Hepatocyte (in vitro differentiated cells): ENCODE measurements at regions not wholly inside any gene's neighbourhood (a gene's known extent, or its start where the extent isn't known, plus 50 kb on each side); places are given as distances from the start of the nearest gene placed in this dataset.

Source experiments
- DNase-seq: peaks from one replicate; pipeline ENCODE4 v3.0.0-alpha.2; 2016; ENCODE audit warnings: low spot score
- H2AFZ ChIP-seq: fragments of 200-600 bp; sonication (generic); 2 replicates; pipeline ENCODE4 v1.6.0; 2016; ENCODE audit warnings: antibody characterized with exemption, mild to moderate bottlenecking
- H3K27ac ChIP-seq: fragments of 200-600 bp; sonication (generic); 2 replicates; pipeline ENCODE4 v1.5.1; 2016; ENCODE audit warnings: mild to moderate bottlenecking
- H3K27me3 ChIP-seq: fragments of 200-600 bp; sonication (generic); 2 replicates; pipeline ENCODE4 v1.6.1; 2016
- H3K36me3 ChIP-seq: fragments of 200-600 bp; sonication (generic); replicated peaks from 2 replicates; pipeline ENCODE4 v1.5.1; 2016; ENCODE audit warnings: low read depth; ENCODE audit not compliant: insufficient read depth
- H3K4me1 ChIP-seq: fragments of 200-600 bp; sonication (generic); 2 replicates; pipeline ENCODE4 v1.5.1; 2016; ENCODE audit warnings: mild to moderate bottlenecking, moderate library complexity; ENCODE audit not compliant: insufficient read depth
- H3K4me2 ChIP-seq: fragments of 200-600 bp; sonication (generic); 2 replicates; pipeline ENCODE4 v1.6.0; 2016
- H3K4me3 ChIP-seq: fragments of 200-600 bp; sonication (generic); 2 replicates; pipeline ENCODE4 v1.5.1; 2016; ENCODE audit warnings: mild to moderate bottlenecking
- H3K79me2 ChIP-seq: fragments of 200-600 bp; sonication (generic); 2 replicates; pipeline ENCODE4 v1.6.0; 2017; ENCODE audit warnings: mild to moderate bottlenecking
- H3K9me2 ChIP-seq: fragments of 200-600 bp; sonication (generic); replicated peaks from 2 replicates; pipeline ENCODE4 v1.6.0; 2017; ENCODE audit warnings: mild to moderate bottlenecking; ENCODE audit not compliant: insufficient read depth
- H3K9me3 ChIP-seq: fragments of 200-600 bp; sonication (generic); 2 replicates; pipeline ENCODE4 v1.5.1; 2016; ENCODE audit warnings: low read depth, mild to moderate bottlenecking
- H4K20me1 ChIP-seq: fragments of 200-600 bp; sonication (generic); 2 replicates; pipeline ENCODE4 v1.6.0; 2016; ENCODE audit warnings: mild to moderate bottlenecking; ENCODE audit not compliant: insufficient read depth, poor library complexity, severe bottlenecking
- EZH2 ChIP-seq: fragments of 200-600 bp; sonication (generic); IDR thresholded peaks from 2 replicates; pipeline ENCODE4 v1.6.1; 2016; ENCODE audit warnings: antibody characterized with exemption, mild to moderate bottlenecking, borderline replicate concordance
- EZH2phosphoT487 ChIP-seq: fragments of 200-600 bp; sonication (generic); IDR thresholded peaks from one replicate; pipeline ENCODE4 v1.6.1; 2018; ENCODE audit warnings: antibody characterized with exemption, mild to moderate bottlenecking, low read depth, moderate library complexity; ENCODE audit not compliant: unreplicated experiment, severe bottlenecking
- WGBS: methylation state at CpG from one replicate; pipeline ENCODE4 v1.1.6; 2016; ENCODE audit warnings: low lambda C conversion rate; ENCODE audit errors: missing lambda C conversion rate; 5-methylcytosine and 5-hydroxymethylcytosine counted together
- TF ChIP-seq, protein P1 (sequence below): fragments of 200-600 bp; sonication (generic); IDR thresholded peaks from 2 replicates; pipeline ENCODE4 v1.5.1; 2016; ENCODE audit warnings: antibody characterized with exemption, mild to moderate bottlenecking; ENCODE audit not compliant: poor library complexity

DNA sequence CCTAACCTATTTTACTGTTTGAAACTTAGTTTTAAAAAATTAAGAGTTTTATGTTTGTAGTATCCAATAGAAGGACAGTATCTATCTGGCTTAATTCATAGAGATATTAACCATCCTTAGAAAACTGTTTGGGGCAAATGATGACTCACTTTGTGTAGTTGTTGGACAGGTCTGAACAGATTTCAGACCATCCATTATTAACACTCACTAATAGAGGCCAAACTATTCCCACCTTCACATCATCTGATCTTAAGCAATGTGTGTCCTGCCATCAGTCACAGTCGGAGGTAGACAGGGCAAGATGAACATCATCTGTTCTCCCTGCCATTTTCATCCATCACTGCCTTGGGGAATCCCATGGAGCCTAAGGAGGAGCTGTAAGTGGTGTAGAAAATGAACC, 164.6 kb upstream of the DCC start:
- Histone ChIP-seq H3K27me3 (no peaks in the 10 kb centered on the region), H3K36me3 (no peaks in the 10 kb centered on the region), H3K79me2 (no peaks in the 10 kb centered on the region), H3K4me1 (no peaks in the 10 kb centered on the region), H3K4me3 (no peak overlapping the region), H3K27ac (no peak overlapping the region), H4K20me1 (no peaks in the 10 kb centered on the region), H2AFZ (no peak overlapping the region), H3K9me3 (no peaks in the 10 kb centered on the region), H3K9me2 (no peaks in the 10 kb centered on the region), H3K4me2 (no peak overlapping the region)
- 92% methylated on average over 1 of the region's 1 CpG for WGBS
- no peak for DNase-seq
- no peak for TF ChIP-seq EZH2phosphoT487
- no peak for TF ChIP-seq EZH2
- TF ChIP-seq, protein P1, sequence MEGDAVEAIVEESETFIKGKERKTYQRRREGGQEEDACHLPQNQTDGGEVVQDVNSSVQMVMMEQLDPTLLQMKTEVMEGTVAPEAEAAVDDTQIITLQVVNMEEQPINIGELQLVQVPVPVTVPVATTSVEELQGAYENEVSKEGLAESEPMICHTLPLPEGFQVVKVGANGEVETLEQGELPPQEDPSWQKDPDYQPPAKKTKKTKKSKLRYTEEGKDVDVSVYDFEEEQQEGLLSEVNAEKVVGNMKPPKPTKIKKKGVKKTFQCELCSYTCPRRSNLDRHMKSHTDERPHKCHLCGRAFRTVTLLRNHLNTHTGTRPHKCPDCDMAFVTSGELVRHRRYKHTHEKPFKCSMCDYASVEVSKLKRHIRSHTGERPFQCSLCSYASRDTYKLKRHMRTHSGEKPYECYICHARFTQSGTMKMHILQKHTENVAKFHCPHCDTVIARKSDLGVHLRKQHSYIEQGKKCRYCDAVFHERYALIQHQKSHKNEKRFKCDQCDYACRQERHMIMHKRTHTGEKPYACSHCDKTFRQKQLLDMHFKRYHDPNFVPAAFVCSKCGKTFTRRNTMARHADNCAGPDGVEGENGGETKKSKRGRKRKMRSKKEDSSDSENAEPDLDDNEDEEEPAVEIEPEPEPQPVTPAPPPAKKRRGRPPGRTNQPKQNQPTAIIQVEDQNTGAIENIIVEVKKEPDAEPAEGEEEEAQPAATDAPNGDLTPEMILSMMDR, result no peak

- Histone ChIP-seq H3K9me2 (no peaks in the 10 kb centered on the region), H3K36me3 (no peaks in the 10 kb centered on the region), H3K4me2 (no peak overlapping the region), H4K20me1 (no peaks in the 10 kb centered on the region), H3K79me2 (no peaks in the 10 kb centered on the region), H3K27ac (no peak overlapping the region), H3K4me1 (no peaks in the 10 kb centered on the region), H3K9me3 (no peaks in the 10 kb centered on the region), H3K27me3 (no peaks in the 10 kb centered on the region), H3K4me3 (no peak overlapping the region), H2AFZ (no peak overlapping the region)
- no peak for DNase-seq
- 94% methylated on average over 2 of the region's 2 CpGs for WGBS
- TF ChIP-seq EZH2phosphoT487 (no peak), EZH2 (no peak)
- TF ChIP-seq, protein P1, result no peak
Observed at GRCh38 chr18:52183107-52183506, 156.9 kb upstream of the DCC start.

GRCh38 chr18:52190195-52190594, 149.8 kb upstream of the DCC start:
- no peaks in the 10 kb centered on the region for H3K9me2 ChIP-seq
- H2AFZ ChIP-seq, result no peak overlapping the region
- no peak overlapping the region for H3K4me2 ChIP-seq
- H3K36me3 ChIP-seq, result no peaks in the 10 kb centered on the region
- no peak for DNase-seq
- WGBS, result 92% methylated on average over 3 of the region's 3 CpGs
- H3K4me1 ChIP-seq, result no peaks in the 10 kb centered on the region
- TF ChIP-seq EZH2phosphoT487 (no peak), EZH2 (no peak)
- TF ChIP-seq, protein P1, result no peak
- H3K9me3 ChIP-seq, result no peaks in the 10 kb centered on the region
- no peak overlapping the region for H3K4me3 ChIP-seq
- H4K20me1 ChIP-seq, result no peaks in the 10 kb centered on the region
- H3K27me3 ChIP-seq, result no peaks in the 10 kb centered on the region
- no peak overlapping the region for H3K27ac ChIP-seq
- no peaks in the 10 kb centered on the region for H3K79me2 ChIP-seq

- TF ChIP-seq EZH2phosphoT487, result no peak
- TF ChIP-seq, protein P1, result no peak
- TF ChIP-seq EZH2, result no peak
- DNase-seq, result no peak
Observed at GRCh38 chr18:52190631-52191030, 149.4 kb upstream of the DCC start.

More at GRCh38 chr18:52190631-52191030, 149.4 kb upstream of the DCC start:
- Histone ChIP-seq H3K4me3 (no peak overlapping the region), H3K79me2 (no peaks in the 10 kb centered on the region), H3K27ac (no peak overlapping the region), H2AFZ (no peak overlapping the region), H3K4me2 (no peak overlapping the region), H3K4me1 (no peaks in the 10 kb centered on the region), H3K27me3 (no peaks in the 10 kb centered on the region), H3K9me3 (no peaks in the 10 kb centered on the region), H4K20me1 (no peaks in the 10 kb centered on the region), H3K9me2 (no peaks in the 10 kb centered on the region), H3K36me3 (no peaks in the 10 kb centered on the region)
- WGBS, result 72% methylated on average over 5 of the region's 5 CpGs
